IMR-90 (cell line): ENCODE measurements at regions not wholly inside any gene's neighbourhood (a gene's known extent, or its start where the extent isn't known, plus 50 kb on each side); places are given as distances from the start of the nearest gene placed in this dataset.

Experiments
- ATAC-seq: fragments of 200-7000 bp; cut with Tn5 transposase; 2 replicates; pipeline ENCODE4 v1.9.1; 2020; ENCODE audit warnings: low read depth, mild to moderate bottlenecking, moderate library complexity
- BruUV-seq: library from RNA; stranded (reverse); fragments of 400-500 nt; replicated peaks from 2 replicates; lab custom pipeline; 2021; lab: Mats Ljungman, UMichigan
- CTCF ChIA-PET: fragments of 300-600 bp; formaldehyde crosslinking; extraction: SDS; loops from one replicate; lab custom pipeline; 2021; ENCODE audit warnings: antibody characterized with exemption; lab: Yijun Ruan, JAX
- POLR2A ChIA-PET: fragments of 300-600 bp; sonication (Branson Sonifier 250); formaldehyde crosslinking; loops from one replicate; lab custom pipeline; 2022; ENCODE audit warnings: antibody characterized with exemption; ENCODE audit not compliant: unreplicated experiment; lab: Charles Lee
- DNase-seq: peaks from one replicate; pipeline ENCODE4 v3.0.0; 2013
- H2AFZ ChIP-seq: replicated peaks from 2 replicates; pipeline ENCODE3; 2013; ENCODE audit warnings: low read length, mild to moderate bottlenecking; ENCODE audit not compliant: poor library complexity
- H2AK5ac ChIP-seq: 2 replicates; pipeline ENCODE4 v1.6.1; 2013; ENCODE audit warnings: low read depth, low read length, inconsistent platforms
- H2AK9ac ChIP-seq: replicated peaks from 2 replicates; pipeline ENCODE3; 2013; ENCODE audit warnings: mild to moderate bottlenecking, low read depth, low read length, moderate library complexity; ENCODE audit not compliant: poor library complexity
- H2BK120ac ChIP-seq: 2 replicates; pipeline ENCODE4 v1.6.1; 2013; ENCODE audit warnings: low read depth, low read length, inconsistent platforms
- H2BK15ac ChIP-seq: 3 replicates; pipeline ENCODE4 v1.6.1; 2013; ENCODE audit warnings: low read depth, low read length, inconsistent platforms
- H2BK20ac ChIP-seq: 2 replicates; pipeline ENCODE4 v1.6.1; 2013; ENCODE audit warnings: low read depth, mild to moderate bottlenecking, inconsistent platforms, low read length, moderate library complexity
- H2BK5ac ChIP-seq: 2 replicates; pipeline ENCODE4 v1.6.1; 2013; ENCODE audit warnings: mild to moderate bottlenecking, low read depth, low read length, inconsistent platforms; ENCODE audit not compliant: poor library complexity, severe bottlenecking
- H3K14ac ChIP-seq: replicated peaks from 2 replicates; pipeline ENCODE4 v1.6.1; 2013; ENCODE audit warnings: low read depth, low read length, inconsistent platforms
- H3K18ac ChIP-seq: 2 replicates; pipeline ENCODE4 v1.6.1; 2013; ENCODE audit warnings: low read depth, low read length, control low read depth
- H3K23ac ChIP-seq: 2 replicates; pipeline ENCODE4 v1.6.1; 2013; ENCODE audit warnings: low read depth, low read length, inconsistent platforms
- H3K27ac ChIP-seq: 2 replicates; pipeline ENCODE4 v1.5.1; 2013; ENCODE audit warnings: mild to moderate bottlenecking, control low read depth, low read length; ENCODE audit not compliant: insufficient read depth
- H3K27me3 ChIP-seq: 2 replicates; pipeline ENCODE4 v1.6.1; 2013; ENCODE audit warnings: low read length; ENCODE audit not compliant: control insufficient read depth, insufficient read depth
- H3K36me3 ChIP-seq: 2 replicates; pipeline ENCODE4 v1.6.1; 2013; ENCODE audit warnings: low read length, mixed read lengths; ENCODE audit not compliant: control insufficient read depth, insufficient read depth
- H3K4ac ChIP-seq: 2 replicates; pipeline ENCODE4 v1.6.1; 2013; ENCODE audit warnings: low read depth, low read length, inconsistent platforms
- H3K4me1 ChIP-seq: 2 replicates; pipeline ENCODE4 v1.6.1; 2013; ENCODE audit warnings: low read length, mixed read lengths; ENCODE audit not compliant: control insufficient read depth, insufficient read depth
- H3K4me2 ChIP-seq: 2 replicates; pipeline ENCODE4 v1.6.1; 2013; ENCODE audit warnings: low read depth, mild to moderate bottlenecking, control low read depth, low read length, moderate library complexity
- H3K4me3 ChIP-seq: 2 replicates; pipeline ENCODE4 v1.5.1; 2013; ENCODE audit warnings: low read depth, mild to moderate bottlenecking, control low read depth, low read length, moderate library complexity; ENCODE audit not compliant: insufficient read depth
- H3K56ac ChIP-seq: 2 replicates; pipeline ENCODE4 v1.6.1; 2013; ENCODE audit warnings: low read length, inconsistent platforms; ENCODE audit not compliant: insufficient read depth; ENCODE audit errors: extremely low read depth
- H3K79me1 ChIP-seq, 2 experiments: 2 replicates each; pipeline ENCODE4 v1.6.1; 2013; ENCODE audit warnings: low read length in 2 of 2, inconsistent platforms in 1 of 2, low read depth in 1 of 2
- H3K9ac ChIP-seq: 2 replicates; pipeline ENCODE4 v1.6.1; 2013; ENCODE audit warnings: low read depth, low read length, control low read depth
- H3K9me1 ChIP-seq: 2 replicates; pipeline ENCODE4 v1.6.1; 2013; ENCODE audit warnings: low read length, inconsistent platforms; ENCODE audit not compliant: insufficient read depth
- H3K9me3 ChIP-seq: 2 replicates; pipeline ENCODE4 v1.6.1; 2013; ENCODE audit warnings: low read length; ENCODE audit not compliant: control insufficient read depth, insufficient read depth
- H4K20me1 ChIP-seq: 2 replicates; pipeline ENCODE4 v1.6.1; 2013; ENCODE audit warnings: low read length, inconsistent platforms; ENCODE audit not compliant: insufficient read depth
- H4K5ac ChIP-seq: 2 replicates; pipeline ENCODE4 v1.6.1; 2013; ENCODE audit warnings: mild to moderate bottlenecking, low read depth, low read length, control low read depth
- H4K8ac ChIP-seq, 2 experiments: 2 replicates each; pipeline ENCODE4 v1.6.1; 2013; ENCODE audit warnings: low read depth in 2 of 2, low read length in 2 of 2, control low read depth in 1 of 2, inconsistent platforms in 1 of 2
- H4K91ac ChIP-seq: 2 replicates; pipeline ENCODE4 v1.6.1; 2013; ENCODE audit warnings: low read depth, low read length, inconsistent platforms; ENCODE audit not compliant: insufficient read depth
- BHLHE40 ChIP-seq: fragments of 150-350 bp; IDR thresholded peaks from 2 replicates; pipeline ENCODE4 v1.6.1; 2016; ENCODE audit warnings: mild to moderate bottlenecking, low read depth, low read length
- CEBPB ChIP-seq: IDR thresholded peaks from 2 replicates; pipeline ENCODE4 v1.6.1; 2012; ENCODE audit warnings: low read depth, low read length, improper control_type of control experiment
- CHD1 ChIP-seq: IDR thresholded peaks from 2 replicates; pipeline ENCODE4 v1.6.1; 2012; ENCODE audit warnings: low read depth, low read length, improper control_type of control experiment
- FOS ChIP-seq: fragments of 150-350 bp; IDR thresholded peaks from 2 replicates; pipeline ENCODE4 v1.6.1; 2016; ENCODE audit warnings: low read depth, low read length
- MAFK ChIP-seq: IDR thresholded peaks from 2 replicates; pipeline ENCODE4 v1.6.1; 2012; ENCODE audit warnings: low read depth, low read length, improper control_type of control experiment
- MAZ ChIP-seq: IDR thresholded peaks from 2 replicates; pipeline ENCODE4 v1.6.1; 2012; ENCODE audit warnings: low read depth, mild to moderate bottlenecking, low read length, improper control_type of control experiment, moderate library complexity, borderline replicate concordance
- MXI1 ChIP-seq: IDR thresholded peaks from 2 replicates; pipeline ENCODE4 v1.6.1; 2012; ENCODE audit warnings: low read depth, mild to moderate bottlenecking, low read length, moderate library complexity, borderline replicate concordance
- NFE2L2 ChIP-seq: fragments of 150-350 bp; IDR thresholded peaks from 2 replicates; pipeline ENCODE4 v1.6.1; 2016; ENCODE audit warnings: low read depth, mild to moderate bottlenecking, low read length
- POLR2A ChIP-seq: IDR thresholded peaks from 2 replicates; pipeline ENCODE4 v1.6.1; 2012; ENCODE audit warnings: mild to moderate bottlenecking, low read depth, low read length
- RAD21 ChIP-seq: IDR thresholded peaks from 2 replicates; pipeline ENCODE4 v1.6.1; 2012; ENCODE audit warnings: low read length, improper control_type of control experiment
- RCOR1 ChIP-seq: IDR thresholded peaks from 2 replicates; pipeline ENCODE4 v1.6.1; 2012; ENCODE audit warnings: mild to moderate bottlenecking, low read length, improper control_type of control experiment; ENCODE audit not compliant: insufficient replicate concordance
- RFX5 ChIP-seq: IDR thresholded peaks from 2 replicates; pipeline ENCODE4 v1.8.0; 2012; ENCODE audit warnings: low read depth, mild to moderate bottlenecking, low read length, moderate library complexity
- SMC3 ChIP-seq: fragments of 150-350 bp; IDR thresholded peaks from 2 replicates; pipeline ENCODE4 v1.6.1; 2016; ENCODE audit warnings: low read depth, mild to moderate bottlenecking, antibody characterized with exemption, low read length, moderate library complexity
- WGBS, 2 experiments: methylation state at CpG; one replicate each; pipeline versions ENCODE4 v1.1.5 to v1.1.7; 2013; ENCODE audit warnings: missing lambda C conversion rate in 2 of 2; ENCODE audit not compliant: insufficient read length in 1 of 2; ENCODE audit errors: extremely low coverage in 2 of 2; 5-methylcytosine and 5-hydroxymethylcytosine counted together
- dilution Hi-C: fragments of 300-500 bp; cut with HindIII; formaldehyde crosslinking; loops from one replicate; pipeline ENCODE4 v1.14.3; 2018; ENCODE audit warnings: low sequenced_read_pairs; ENCODE audit not compliant: unreplicated experiment
- in situ Hi-C: fragments of 300-500 bp; cut with MboI; formaldehyde crosslinking; loops from 3 replicates; pipeline ENCODE4 v1.14.3; 2019; ENCODE audit warnings: low sequenced_read_pairs, inconsistent platforms, mixed read lengths
- intact Hi-C: fragments of 100-400 bp; cut with micrococcal nuclease; formaldehyde crosslinking; loops from 2 replicates; pipeline ENCODE4 v1.10.0; 2022
- TF ChIP-seq, protein P1 (sequence below): fragments of 150-350 bp; IDR thresholded peaks from 2 replicates; pipeline ENCODE4 v1.6.1; 2017; ENCODE audit warnings: mild to moderate bottlenecking, antibody characterized with exemption, low read length, low read depth
- TF ChIP-seq, protein P2 (sequence below): fragments of 150-350 bp; IDR thresholded peaks from 2 replicates; pipeline ENCODE4 v1.6.1; 2016; ENCODE audit warnings: low read depth, mild to moderate bottlenecking, low read length, moderate library complexity, borderline replicate concordance
- TF ChIP-seq, protein P3 (sequence below): conservative IDR thresholded peaks from 2 replicates; pipeline ENCODE4 v1.5.1; 2012; ENCODE audit warnings: mild to moderate bottlenecking, low read depth, low read length, improper control_type of control experiment

DNA sequence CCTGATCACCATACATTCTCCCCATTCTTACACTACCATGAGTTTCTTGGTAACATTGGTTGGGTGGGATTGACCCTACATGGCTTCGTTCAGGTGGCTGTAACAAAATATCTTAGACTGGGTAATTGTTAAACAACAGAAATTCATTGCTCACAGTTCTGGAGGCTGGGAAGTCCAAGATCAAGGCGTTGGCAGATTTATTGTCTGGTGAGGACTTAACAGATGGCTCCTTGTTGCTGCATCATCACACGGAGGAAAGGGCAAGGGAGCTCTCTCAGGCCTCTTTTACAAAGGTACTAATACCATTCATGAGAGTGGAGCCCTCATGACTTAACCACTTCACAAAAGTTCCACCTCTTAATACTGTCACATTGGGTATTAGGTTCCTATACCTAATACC, 116.7 kb upstream of the EGLN3 start:
- Histone ChIP-seq H4K91ac (no peak overlapping the region), H4K20me1 (no peaks in the 10 kb centered on the region), H2AFZ (no peak overlapping the region), H3K14ac (no peak overlapping the region), H3K4me1 (no peaks in the 10 kb centered on the region), H3K4me3 (no peak overlapping the region), H2BK20ac (no peak overlapping the region), H4K8ac (no peak overlapping the region), H3K79me1 (no peaks in the 10 kb centered on the region), H3K27ac (no peak overlapping the region), H4K5ac (no peak overlapping the region), H3K9me1 (no peaks in the 10 kb centered on the region), H3K9ac (no peak overlapping the region), H2BK15ac (no peak overlapping the region), H3K36me3 (no peaks in the 10 kb centered on the region), H3K4ac (no peak overlapping the region), H2BK120ac (no peak overlapping the region), H3K4me2 (no peak overlapping the region), H3K27me3 (peaks cover 7% of the 10 kb centered on the region), H3K18ac (no peak overlapping the region), H3K23ac (no peak overlapping the region), H2AK5ac (no peak overlapping the region), H3K9me3 (no peaks in the 10 kb centered on the region), H2BK5ac (no peak overlapping the region), H2AK9ac (no peak overlapping the region), H3K56ac (no peak overlapping the region)
- CTCF ChIA-PET, result no interaction called here
- WGBS, 2 experiments, result 20% methylated on average over 1 of the region's 3 CpGs; no CpG with 5 or more reads in 1 of the 2 experiments
- ATAC-seq (no peak), DNase-seq (no peak)
- no TSS peak for BruUV-seq
- in situ Hi-C loops (no loop called here), intact Hi-C loops (no loop called here), dilution Hi-C loops (no loop called here)
- POLR2A ChIA-PET, result no interaction called here
- no peak for TF ChIP-seq MXI1
- TF ChIP-seq MAFK, result no peak
- TF ChIP-seq, protein P1, sequence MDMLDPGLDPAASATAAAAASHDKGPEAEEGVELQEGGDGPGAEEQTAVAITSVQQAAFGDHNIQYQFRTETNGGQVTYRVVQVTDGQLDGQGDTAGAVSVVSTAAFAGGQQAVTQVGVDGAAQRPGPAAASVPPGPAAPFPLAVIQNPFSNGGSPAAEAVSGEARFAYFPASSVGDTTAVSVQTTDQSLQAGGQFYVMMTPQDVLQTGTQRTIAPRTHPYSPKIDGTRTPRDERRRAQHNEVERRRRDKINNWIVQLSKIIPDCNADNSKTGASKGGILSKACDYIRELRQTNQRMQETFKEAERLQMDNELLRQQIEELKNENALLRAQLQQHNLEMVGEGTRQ, result no peak
- TF ChIP-seq, protein P2, sequence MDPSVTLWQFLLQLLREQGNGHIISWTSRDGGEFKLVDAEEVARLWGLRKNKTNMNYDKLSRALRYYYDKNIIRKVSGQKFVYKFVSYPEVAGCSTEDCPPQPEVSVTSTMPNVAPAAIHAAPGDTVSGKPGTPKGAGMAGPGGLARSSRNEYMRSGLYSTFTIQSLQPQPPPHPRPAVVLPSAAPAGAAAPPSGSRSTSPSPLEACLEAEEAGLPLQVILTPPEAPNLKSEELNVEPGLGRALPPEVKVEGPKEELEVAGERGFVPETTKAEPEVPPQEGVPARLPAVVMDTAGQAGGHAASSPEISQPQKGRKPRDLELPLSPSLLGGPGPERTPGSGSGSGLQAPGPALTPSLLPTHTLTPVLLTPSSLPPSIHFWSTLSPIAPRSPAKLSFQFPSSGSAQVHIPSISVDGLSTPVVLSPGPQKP, result no peak
- TF ChIP-seq, protein P3, sequence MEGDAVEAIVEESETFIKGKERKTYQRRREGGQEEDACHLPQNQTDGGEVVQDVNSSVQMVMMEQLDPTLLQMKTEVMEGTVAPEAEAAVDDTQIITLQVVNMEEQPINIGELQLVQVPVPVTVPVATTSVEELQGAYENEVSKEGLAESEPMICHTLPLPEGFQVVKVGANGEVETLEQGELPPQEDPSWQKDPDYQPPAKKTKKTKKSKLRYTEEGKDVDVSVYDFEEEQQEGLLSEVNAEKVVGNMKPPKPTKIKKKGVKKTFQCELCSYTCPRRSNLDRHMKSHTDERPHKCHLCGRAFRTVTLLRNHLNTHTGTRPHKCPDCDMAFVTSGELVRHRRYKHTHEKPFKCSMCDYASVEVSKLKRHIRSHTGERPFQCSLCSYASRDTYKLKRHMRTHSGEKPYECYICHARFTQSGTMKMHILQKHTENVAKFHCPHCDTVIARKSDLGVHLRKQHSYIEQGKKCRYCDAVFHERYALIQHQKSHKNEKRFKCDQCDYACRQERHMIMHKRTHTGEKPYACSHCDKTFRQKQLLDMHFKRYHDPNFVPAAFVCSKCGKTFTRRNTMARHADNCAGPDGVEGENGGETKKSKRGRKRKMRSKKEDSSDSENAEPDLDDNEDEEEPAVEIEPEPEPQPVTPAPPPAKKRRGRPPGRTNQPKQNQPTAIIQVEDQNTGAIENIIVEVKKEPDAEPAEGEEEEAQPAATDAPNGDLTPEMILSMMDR, result no peak
- no peak for TF ChIP-seq RCOR1
- no peak for TF ChIP-seq RFX5
- no peak for TF ChIP-seq NFE2L2
- no peak for TF ChIP-seq BHLHE40
- TF ChIP-seq SMC3, result no peak
- no peak for TF ChIP-seq CHD1
- TF ChIP-seq RAD21, result no peak
- no peak for TF ChIP-seq CEBPB
- TF ChIP-seq POLR2A, result no peak
- TF ChIP-seq FOS, result no peak
- TF ChIP-seq MAZ, result no peak
